ENCODE measurements at regions not wholly inside any gene's neighbourhood (a gene's known extent, or its start where the extent isn't known, plus 50 kb on each side); places are given as distances from the start of the nearest gene placed in this dataset.
"Not testable (repeated sequence)": the region's sequence is repeated elsewhere in the genome, so short reads cannot be mapped to it uniquely, and the experiment has no call there.

- FAIRE-seq, result no peak
Measured at GRCh38 chr10:36437367-36437766, 688.0 kb upstream of the ANKRD30A start.

GRCh38 chr10:36428507-36428906 lies 696.9 kb upstream of the ANKRD30A start:
- no peak for FAIRE-seq

- FAIRE-seq, result no peak
Measured at GRCh38 chr10:36425131-36425797, 700.1 kb upstream of the ANKRD30A start.

- FAIRE-seq, result no peak
Measured at GRCh38 chr10:36424502-36424901, 700.9 kb upstream of the ANKRD30A start.

- no peak for FAIRE-seq
Measured at GRCh38 chr10:36423821-36424248, 701.6 kb upstream of the ANKRD30A start.

- no peak for FAIRE-seq
Measured at GRCh38 chr10:36421992-36422391, 703.4 kb upstream of the ANKRD30A start.

GRCh38 chr10:36416513-36416912 lies 708.9 kb upstream of the ANKRD30A start:
- FAIRE-seq, result no peak

- FAIRE-seq, result no peak
Measured at GRCh38 chr10:36412942-36413341, 712.5 kb upstream of the ANKRD30A start.

- FAIRE-seq, result not testable (repeated sequence)
Measured at GRCh38 chr10:36400238-36400637, 725.2 kb upstream of the ANKRD30A start.

- no peak for FAIRE-seq
Measured at GRCh38 chr10:36393801-36394200, 731.6 kb upstream of the ANKRD30A start.

GRCh38 chr10:36391405-36391804 lies 734.0 kb upstream of the ANKRD30A start:
- FAIRE-seq, result no peak

GRCh38 chr10:36390221-36390620 lies 735.2 kb upstream of the ANKRD30A start:
- no peak for FAIRE-seq

GRCh38 chr10:36388166-36388565 lies 737.2 kb upstream of the ANKRD30A start:
- no peak for FAIRE-seq

- peak; percentile 58 for FAIRE-seq
Measured at GRCh38 chr10:36385693-36386092, 739.7 kb upstream of the ANKRD30A start.

GRCh38 chr10:36383349-36383748 lies 741.3 kb upstream of the FZD8 start:
- no peak for FAIRE-seq

GRCh38 chr10:36381748-36382147 lies 739.7 kb upstream of the FZD8 start:
- no peak for FAIRE-seq

- FAIRE-seq, result no peak
Measured at GRCh38 chr10:36380538-36380937, 738.4 kb upstream of the FZD8 start.

GRCh38 chr10:36375107-36375506 lies 733.0 kb upstream of the FZD8 start:
- no peak for FAIRE-seq

GRCh38 chr10:36373424-36374096 lies 731.5 kb upstream of the FZD8 start:
- FAIRE-seq, result no peak

GRCh38 chr10:36367362-36367761 lies 725.3 kb upstream of the FZD8 start:
- no peak for FAIRE-seq

GRCh38 chr10:36366843-36367242 lies 724.7 kb upstream of the FZD8 start:
- FAIRE-seq, result no peak

GRCh38 chr10:36366065-36366464 lies 724.0 kb upstream of the FZD8 start:
- no peak for FAIRE-seq

- FAIRE-seq, result no peak
Measured at GRCh38 chr10:36362257-36362656, 720.2 kb upstream of the FZD8 start.

GRCh38 chr10:36358736-36359135 lies 716.6 kb upstream of the FZD8 start:
- FAIRE-seq, result no peak

GRCh38 chr10:36354633-36355032 lies 712.5 kb upstream of the FZD8 start:
- no peak for FAIRE-seq

All from endometrium (tissue), 2 donors.